ENCODE measurements at regions not wholly inside any gene's neighbourhood (a gene's known extent, or its start where the extent isn't known, plus 50 kb on each side); places are given as distances from the start of the nearest gene placed in this dataset.

GRCh38 chrX:6472652-6473342, 62.1 kb downstream of the VCX3A start:
- no peak for DNase-seq (ENCODE audit: low read depth in 4 of 4, low spot score in 2 of 4)

DNA sequence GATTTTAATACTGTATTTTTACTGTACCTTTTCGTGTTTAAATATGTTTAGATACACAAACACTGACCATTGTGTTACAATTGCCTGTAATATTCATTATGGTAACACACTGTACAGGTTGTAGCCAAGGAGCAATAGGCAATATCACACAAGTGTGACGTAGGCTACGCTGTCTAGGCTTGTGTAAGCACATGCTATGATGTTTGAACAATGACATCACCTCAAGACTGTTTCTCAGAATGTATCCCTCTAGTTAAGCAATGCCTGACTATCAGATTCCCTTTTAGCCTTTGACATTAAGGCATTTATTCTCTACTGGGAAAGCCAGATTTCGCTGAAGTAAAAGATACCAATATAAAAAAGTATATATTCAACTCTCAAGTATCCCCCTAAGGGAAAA, 66.2 kb downstream of the VCX3A start:
- DNase-seq (ENCODE audit: low read depth in 4 of 4, low spot score in 2 of 4), result no peak

- DNase-seq (ENCODE audit: low read depth in 4 of 4, low spot score in 2 of 4), result no peak
Measured at GRCh38 chrX:6465756-6466155, 69.2 kb downstream of the VCX3A start.

- no peak for DNase-seq (ENCODE audit: low read depth in 4 of 4, low spot score in 2 of 4)
Measured at GRCh38 chrX:6464726-6465125, 70.2 kb downstream of the VCX3A start.

DNA sequence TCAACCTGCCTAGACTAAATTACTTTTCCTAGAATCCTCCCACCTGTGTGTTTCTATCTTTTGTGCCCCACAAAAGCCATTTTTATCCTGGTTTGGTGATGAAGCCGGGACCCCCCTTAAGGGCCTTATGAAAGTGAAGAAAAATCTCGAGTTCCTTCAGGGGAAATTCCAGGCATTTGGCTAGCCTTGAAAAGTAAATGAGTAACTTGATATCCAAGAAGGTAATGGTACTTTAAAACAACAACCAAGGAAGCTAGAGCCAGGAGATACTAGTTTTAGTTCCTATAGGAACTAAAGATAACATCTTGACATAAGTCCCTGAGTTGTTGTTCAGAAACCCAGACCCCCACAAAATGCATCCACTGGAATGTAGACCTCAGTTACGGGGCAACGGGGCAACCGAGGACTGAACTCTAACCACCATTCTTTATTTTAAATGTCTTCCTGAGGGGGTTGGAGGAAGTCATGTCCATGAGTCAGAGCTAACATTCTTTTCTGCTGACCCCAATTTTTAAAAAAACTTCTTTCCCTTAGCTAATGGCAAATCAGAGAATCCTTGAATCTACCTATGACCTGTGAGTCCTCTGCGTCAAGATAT, 73.9 kb downstream of the VCX3A start:
- peak in 1 of 4 donors; percentile 2 for DNase-seq (ENCODE audit: low read depth in 4 of 4, low spot score in 2 of 4)

DNA sequence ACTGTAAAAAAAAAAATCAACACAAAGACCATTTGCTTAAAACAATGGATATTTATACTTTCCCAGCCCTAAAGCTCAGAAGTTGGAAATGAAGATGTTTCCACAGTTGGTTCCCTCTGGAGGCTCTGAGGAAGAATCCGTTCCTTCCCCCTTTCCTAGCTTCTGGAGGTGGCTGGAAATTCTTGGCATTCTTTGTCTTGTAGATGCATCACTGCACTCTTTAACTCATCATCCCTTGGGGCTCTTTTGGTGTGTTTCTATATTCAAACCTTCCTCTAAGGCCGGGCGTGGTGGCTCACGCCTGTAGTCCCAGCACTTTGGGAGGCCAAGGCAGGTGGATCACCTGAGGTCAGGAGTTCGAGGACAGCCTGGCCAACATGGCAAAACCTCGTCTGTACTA, 78.7 kb downstream of the VCX3A start:
- DNase-seq (ENCODE audit: low read depth in 4 of 4, low spot score in 2 of 4), result no peak

GRCh38 chrX:6449946-6450345, 85.0 kb downstream of the VCX3A start:
- DNase-seq (ENCODE audit: low read depth in 4 of 4, low spot score in 2 of 4), result no peak

DNA sequence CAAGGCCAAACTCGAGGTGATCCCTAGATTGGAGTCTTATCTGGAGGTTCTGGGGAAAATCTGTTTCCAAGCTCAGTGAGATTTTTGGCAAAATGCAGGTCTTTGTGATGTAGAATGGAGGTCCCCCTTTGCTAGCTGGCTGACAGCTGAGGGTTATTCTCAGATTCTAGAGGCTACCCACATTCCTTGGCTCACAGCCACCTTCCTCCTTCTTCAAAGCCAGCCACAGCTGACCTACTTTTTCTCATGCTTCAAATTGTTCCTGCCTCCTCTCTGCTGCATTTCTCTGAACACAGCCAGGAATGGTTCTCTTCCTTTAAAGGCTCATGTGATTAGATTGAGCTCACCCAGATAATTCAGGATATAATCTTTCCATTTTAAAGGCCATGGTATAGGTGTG, 86.9 kb downstream of the VCX3A start:
- DNase-seq (ENCODE audit: low read depth in 4 of 4, low spot score in 2 of 4), result no peak

DNA sequence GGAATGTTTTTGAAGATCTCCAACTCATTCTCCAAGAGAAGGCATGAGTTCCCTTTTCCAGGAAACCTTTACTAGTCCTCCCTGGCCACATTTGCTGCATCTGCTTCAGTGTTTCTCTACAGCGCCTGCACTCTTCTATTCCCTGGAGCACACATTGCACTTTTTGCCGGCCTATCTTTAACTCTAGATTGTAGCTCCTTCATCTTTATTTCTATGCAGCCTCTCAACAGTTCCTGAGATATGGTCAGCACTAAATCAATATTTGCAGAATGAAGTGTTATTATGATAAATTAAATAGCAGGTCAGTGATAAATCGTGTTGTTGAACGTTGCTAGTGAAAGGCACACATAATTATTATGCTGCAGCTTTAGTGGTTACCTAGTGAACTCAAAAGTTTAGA, 88.3 kb downstream of the VCX3A start:
- no peak for DNase-seq (ENCODE audit: low read depth in 4 of 4, low spot score in 2 of 4)

- no peak for DNase-seq (ENCODE audit: low read depth in 4 of 4, low spot score in 2 of 4)
Measured at GRCh38 chrX:6440648-6441047, 94.3 kb downstream of the VCX3A start.

DNA sequence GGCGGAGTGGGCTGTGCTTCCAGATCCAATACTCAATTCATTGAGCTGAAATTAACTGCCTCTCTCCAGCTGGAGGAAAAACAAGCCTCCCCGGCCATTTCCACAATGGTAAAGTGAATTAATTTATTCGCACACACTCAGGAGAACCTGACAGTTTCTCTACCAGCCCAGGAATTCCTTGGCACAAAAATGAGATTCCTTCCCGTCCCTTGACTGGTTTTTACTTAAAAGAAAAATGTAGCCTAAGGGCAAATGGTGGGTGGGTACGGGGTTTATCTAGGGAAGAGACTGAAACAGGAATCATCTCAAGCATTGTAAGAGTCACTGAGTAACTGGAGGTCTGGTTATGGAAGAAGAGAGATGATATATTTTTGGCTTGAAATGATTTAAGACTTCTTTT, 102.7 kb downstream of the VCX3A start:
- DNase-seq (ENCODE audit: low read depth in 4 of 4, low spot score in 2 of 4), result no peak

- DNase-seq (ENCODE audit: low read depth in 4 of 4, low spot score in 2 of 4), result no peak
Measured at GRCh38 chrX:6407542-6407941, 127.4 kb downstream of the VCX3A start.

DNA sequence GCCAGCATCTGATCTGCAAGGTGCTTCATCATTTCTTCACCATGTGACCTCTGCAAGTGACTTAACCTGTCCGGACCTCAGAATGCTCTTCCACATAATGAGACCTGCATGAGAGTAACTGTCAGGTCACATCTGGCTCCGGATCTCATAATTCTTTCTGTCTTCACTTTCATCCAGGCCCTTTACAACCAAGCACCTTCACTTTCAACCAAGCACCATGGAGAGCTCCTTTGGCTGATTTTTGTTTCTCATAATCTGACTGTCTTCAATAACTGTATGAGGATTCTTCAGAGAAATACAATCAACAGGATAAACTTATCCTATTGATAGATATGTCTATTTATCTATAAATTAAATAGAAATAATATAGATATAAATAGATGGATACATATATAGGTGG, 148.1 kb downstream of the VCX3A start:
- no peak for DNase-seq (ENCODE audit: low read depth in 4 of 4, low spot score in 2 of 4)

DNA sequence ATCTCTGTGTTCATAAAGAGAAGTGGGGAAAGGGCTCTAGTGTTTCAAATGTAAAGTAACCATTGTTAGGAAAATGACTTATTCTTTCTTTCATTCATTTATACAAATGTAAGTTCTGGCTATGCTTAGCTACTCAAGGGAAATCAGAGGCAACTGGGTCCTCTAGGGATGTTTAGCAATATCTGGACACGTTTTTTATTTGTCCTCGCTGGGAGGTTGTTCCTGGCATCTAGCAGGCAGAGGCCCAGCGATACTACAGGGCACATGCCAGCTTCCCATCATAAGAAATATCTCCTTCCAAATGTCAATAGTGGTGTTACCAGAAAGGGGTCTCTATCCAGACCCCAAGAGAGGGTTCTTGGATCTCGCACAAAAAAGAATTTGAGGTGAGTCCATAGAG, 150.0 kb downstream of the VCX3A start:
- DNase-seq (ENCODE audit: low read depth in 4 of 4, low spot score in 2 of 4), result no peak

GRCh38 chrX:6384371-6384770, 150.5 kb downstream of the VCX3A start:
- DNase-seq (ENCODE audit: low read depth in 4 of 4, low spot score in 2 of 4), result no peak

DNA sequence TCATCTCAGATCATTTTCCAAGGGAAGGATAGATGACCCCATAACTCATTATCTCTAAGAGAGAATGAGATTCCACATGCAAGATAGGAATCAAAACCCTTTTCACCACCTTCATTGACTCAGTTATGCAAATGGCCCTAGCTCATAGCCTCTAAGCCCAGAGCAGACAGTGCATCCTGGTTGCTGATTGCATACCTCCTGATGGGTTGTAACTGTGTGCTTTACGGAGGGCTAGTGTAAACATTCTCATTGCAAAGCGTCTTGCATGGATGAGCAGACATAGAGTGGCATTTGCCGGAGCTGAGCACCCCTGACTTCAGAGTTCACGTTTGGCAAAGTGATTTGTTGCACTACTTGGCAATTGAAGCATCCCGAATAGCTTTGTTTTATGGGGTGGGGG, 151.0 kb downstream of the VCX3A start:
- no peak for DNase-seq (ENCODE audit: low read depth in 4 of 4, low spot score in 2 of 4)

DNA sequence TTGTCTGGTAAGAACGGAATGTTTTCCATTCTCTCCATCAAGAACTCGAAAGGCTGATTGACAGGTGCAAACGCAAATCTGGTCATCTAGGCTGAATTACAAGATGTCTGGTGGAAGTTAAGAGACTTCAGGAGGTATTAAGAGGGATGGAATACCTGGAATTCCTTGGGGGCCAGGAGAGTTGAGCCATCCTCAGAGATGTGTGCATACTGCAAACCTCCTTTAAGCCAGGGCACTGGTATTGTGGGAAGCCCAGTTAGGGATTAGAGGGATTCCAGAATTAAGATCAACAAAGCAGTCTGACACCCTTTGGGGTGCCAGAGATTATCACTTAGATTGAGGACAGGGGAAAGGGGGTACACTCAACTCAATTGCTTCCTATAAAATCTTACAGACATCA, 151.4 kb downstream of the VCX3A start:
- DNase-seq (ENCODE audit: low read depth in 4 of 4, low spot score in 2 of 4), result no peak

DNA sequence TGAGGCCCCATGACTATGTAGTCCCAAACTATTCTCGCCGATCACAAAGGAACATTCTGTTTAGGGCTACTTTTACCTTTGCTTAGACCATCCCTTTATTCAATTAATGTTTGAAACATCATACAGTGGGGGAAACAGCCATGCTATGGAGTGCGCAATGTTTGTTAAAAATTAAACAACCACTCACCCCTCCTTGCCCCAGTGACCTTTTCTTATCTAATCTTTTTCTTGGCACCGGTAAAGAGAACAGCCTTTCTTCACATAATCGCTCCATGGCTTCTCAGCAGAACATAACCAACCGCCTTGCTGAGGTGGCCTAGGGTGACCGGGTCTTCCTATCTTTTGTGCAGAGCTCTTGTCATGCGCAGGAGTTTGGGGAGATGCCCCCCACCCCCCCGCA, 152.6 kb downstream of the VCX3A start:
- DNase-seq (ENCODE audit: low read depth in 4 of 4, low spot score in 2 of 4), result no peak

DNA sequence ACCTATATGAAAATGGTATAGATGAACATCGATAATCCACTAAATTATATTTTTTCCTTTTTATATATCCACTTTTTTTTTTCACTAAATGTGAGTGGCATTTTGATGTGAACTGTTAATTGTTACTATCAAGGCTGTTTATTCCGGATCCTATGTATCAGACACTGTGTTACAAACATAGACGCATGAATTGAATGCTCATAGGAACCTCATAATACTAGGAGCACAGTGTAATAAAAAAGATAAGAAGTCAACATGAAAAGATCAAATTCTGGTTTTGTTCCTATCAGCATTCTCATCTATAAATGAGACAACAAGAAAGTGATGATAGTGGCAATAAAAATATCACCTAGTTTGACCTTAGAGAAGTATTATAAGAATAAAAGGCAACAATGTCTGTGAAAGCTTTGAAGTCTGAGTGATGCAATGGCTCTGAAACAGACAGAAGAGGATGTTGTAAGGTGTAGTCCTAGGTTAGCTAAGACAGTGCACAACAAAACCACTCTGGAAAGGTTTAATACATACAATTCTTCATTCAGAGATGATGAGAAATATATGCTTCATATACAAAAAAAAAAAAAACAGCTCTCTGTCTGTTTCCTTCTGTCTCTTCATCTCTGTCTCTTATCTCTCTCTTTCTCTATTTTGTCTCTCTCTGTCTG, 148.6 kb upstream of the NLGN4X start:
- no peak for DNase-seq (ENCODE audit: low read depth in 4 of 4, low spot score in 2 of 4)

GRCh38 chrX:6374556-6374955, 145.9 kb upstream of the NLGN4X start:
- DNase-seq (ENCODE audit: low read depth in 4 of 4, low spot score in 2 of 4), result no peak

GRCh38 chrX:6372981-6373380, 144.3 kb upstream of the NLGN4X start:
- DNase-seq (ENCODE audit: low read depth in 4 of 4, low spot score in 2 of 4), result no peak

DNA sequence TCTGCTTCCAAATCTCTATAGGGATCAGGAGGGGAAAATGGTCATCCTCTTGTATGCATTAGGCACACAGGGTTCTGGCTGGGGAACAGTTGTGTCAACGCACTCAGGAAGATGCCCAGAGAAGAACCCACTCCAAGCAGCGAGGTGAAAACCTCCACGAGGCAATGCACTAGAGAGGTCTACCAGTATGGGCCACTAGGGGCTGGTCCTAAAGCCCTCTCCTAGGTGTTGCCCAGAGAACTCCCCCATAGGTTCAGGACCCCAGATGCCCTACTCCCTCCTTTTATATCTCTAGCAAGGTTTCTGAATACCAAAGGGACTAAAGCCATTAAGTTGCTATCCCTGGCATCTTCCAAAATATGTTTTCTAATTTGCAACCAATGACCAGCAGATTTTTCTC, 142.7 kb upstream of the NLGN4X start:
- DNase-seq (ENCODE audit: low read depth in 4 of 4, low spot score in 2 of 4), result no peak

Data from left renal cortex interstitium (tissue), 4 donors.